Fibroblast of lung (primary cell): ENCODE measurements at regions not wholly inside any gene's neighbourhood (a gene's known extent, or its start where the extent isn't known, plus 50 kb on each side); places are given as distances from the start of the nearest gene placed in this dataset.

Experiments used
- DNase-seq, 2 donors: peaks; one replicate each; pipeline versions ENCODE4 v3.0.0 to v3.0.0-alpha.2; 2010; ENCODE audit warnings: low read depth in 2 of 2
- H2AFZ ChIP-seq: 2 replicates; pipeline ENCODE4 v1.5.1; 2012; ENCODE audit warnings: low read length, control low read depth, inconsistent platforms
- H3K27ac ChIP-seq: 2 replicates; pipeline ENCODE4 v1.5.1; 2011; ENCODE audit warnings: low read length, control low read depth; ENCODE audit not compliant: insufficient read depth
- H3K27me3 ChIP-seq: 2 replicates; pipeline ENCODE4 v1.5.1; 2011; ENCODE audit warnings: mild to moderate bottlenecking, low read length; ENCODE audit not compliant: control insufficient read depth, insufficient read depth
- H3K36me3 ChIP-seq: 2 replicates; pipeline ENCODE4 v1.5.1; 2011; ENCODE audit warnings: low read length; ENCODE audit not compliant: control insufficient read depth, insufficient read depth
- H3K4me1 ChIP-seq: 2 replicates; pipeline ENCODE4 v1.5.1; 2011; ENCODE audit warnings: low read length; ENCODE audit not compliant: control insufficient read depth, insufficient read depth; ENCODE audit errors: extremely low read depth
- H3K4me2 ChIP-seq: 2 replicates; pipeline ENCODE4 v1.5.1; 2011; ENCODE audit warnings: low read length, control low read depth; ENCODE audit not compliant: insufficient read depth; ENCODE audit errors: extremely low read depth
- H3K4me3 ChIP-seq, 4 experiments: fragments of 200-600 bp in 1 of 4; sonication (generic) in 1 of 4; replicated peaks in 1 of 4; 2 replicates each; pipeline ENCODE4 v1.5.1; 2011 to 2016; ENCODE audit warnings: low read length in 4 of 4, low read depth in 3 of 4, mild to moderate bottlenecking in 3 of 4, control low read depth in 2 of 4, inconsistent platforms in 1 of 4, mixed read lengths in 1 of 4; ENCODE audit not compliant: insufficient read depth in 1 of 4; ENCODE audit errors: control extremely low read depth in 1 of 4
- H3K79me2 ChIP-seq: 2 replicates; pipeline ENCODE4 v1.5.1; 2012; ENCODE audit warnings: mild to moderate bottlenecking, low read length, inconsistent platforms; ENCODE audit not compliant: control insufficient read depth, insufficient read depth
- H3K9ac ChIP-seq: 2 replicates; pipeline ENCODE4 v1.5.1; 2011; ENCODE audit warnings: mild to moderate bottlenecking, low read length, control low read depth; ENCODE audit not compliant: insufficient read depth
- H3K9me3 ChIP-seq: 2 replicates; pipeline ENCODE4 v1.5.1; 2012; ENCODE audit warnings: low read depth, low read length; ENCODE audit not compliant: control insufficient read depth, insufficient read depth
- H4K20me1 ChIP-seq: 2 replicates; pipeline ENCODE4 v1.5.1; 2011; ENCODE audit warnings: low read length; ENCODE audit not compliant: control insufficient read depth, insufficient read depth; ENCODE audit errors: extremely low read depth
- CTCF ChIP-seq, 2 donors: IDR thresholded peaks in 1 of 2; conservative IDR thresholded peaks in 1 of 2; 1 replicate in 1 of 2; 2 replicates in 1 of 2; pipeline ENCODE4 v1.5.1; 2011 to 2012; ENCODE audit warnings: low read length in 2 of 2, control low read depth in 1 of 2, inconsistent platforms in 1 of 2, low read depth in 1 of 2, mild to moderate bottlenecking in 1 of 2
- EZH2 ChIP-seq: IDR thresholded peaks from 2 replicates; pipeline ENCODE4 v1.5.1; 2012; ENCODE audit warnings: low read length, control low read depth, mild to moderate bottlenecking; ENCODE audit errors: missing control alignments

GRCh38 chr4:128468123-128468989, 180.7 kb upstream of the PGRMC2 start:
- DNase-seq = peak; percentile 95 to 100
- Histone ChIP-seq H3K4me3 (peak overlapping the region in 1 of 4 experiments; percentile 2), H3K79me2 (no peaks in the 10 kb centered on the region), H3K4me2 (peak overlapping the region; percentile 70), H3K36me3 (no peaks in the 10 kb centered on the region), H2AFZ (peak overlapping the region; percentile 44), H3K9ac (no peak overlapping the region), H3K4me1 (peaks cover 8% of the 10 kb centered on the region), H4K20me1 (no peaks in the 10 kb centered on the region), H3K27me3 (no peaks in the 10 kb centered on the region), H3K9me3 (no peaks in the 10 kb centered on the region), H3K27ac (peak overlapping the region; percentile 21)
- no peak for TF ChIP-seq EZH2
- no peak for TF ChIP-seq CTCF (conservative IDR thresholded peaks at IDR 0.05 in 1 of 2, IDR thresholded peaks at IDR 0.05 in 1 of 2; ENCODE audit: low read depth in 1 of 2, low read length in 2 of 2)

- H2AFZ ChIP-seq = no peak overlapping the region
- H3K9me3 ChIP-seq = no peaks in the 10 kb centered on the region
- H3K4me3 ChIP-seq = no peak overlapping the region
- DNase-seq = no peak
- H3K36me3 ChIP-seq = no peaks in the 10 kb centered on the region
- no peak overlapping the region for H3K4me2 ChIP-seq
- no peaks in the 10 kb centered on the region for H4K20me1 ChIP-seq
- peaks cover 5% of the 10 kb centered on the region for H3K4me1 ChIP-seq
- H3K27me3 ChIP-seq = no peaks in the 10 kb centered on the region
- H3K9ac ChIP-seq = no peak overlapping the region
- TF ChIP-seq EZH2 = no peak
- TF ChIP-seq CTCF (conservative IDR thresholded peaks at IDR 0.05 in 1 of 2, IDR thresholded peaks at IDR 0.05 in 1 of 2; ENCODE audit: low read depth in 1 of 2, low read length in 2 of 2) = no peak
- no peak overlapping the region for H3K27ac ChIP-seq
- no peaks in the 10 kb centered on the region for H3K79me2 ChIP-seq
These were observed 177.9 kb upstream of the PGRMC2 start for GRCh38 chr4:128465523-128465922.

- DNase-seq = no peak
- H3K4me1 ChIP-seq = peaks cover 5% of the 10 kb centered on the region
- no peak overlapping the region for H3K4me2 ChIP-seq
- no peaks in the 10 kb centered on the region for H3K27me3 ChIP-seq
- no peak overlapping the region for H2AFZ ChIP-seq
- H4K20me1 ChIP-seq = no peaks in the 10 kb centered on the region
- H3K4me3 ChIP-seq = no peak overlapping the region
- no peaks in the 10 kb centered on the region for H3K36me3 ChIP-seq
- no peak for TF ChIP-seq EZH2
- no peak for TF ChIP-seq CTCF (conservative IDR thresholded peaks at IDR 0.05 in 1 of 2, IDR thresholded peaks at IDR 0.05 in 1 of 2; ENCODE audit: low read depth in 1 of 2, low read length in 2 of 2)
- H3K9me3 ChIP-seq = no peaks in the 10 kb centered on the region
- no peaks in the 10 kb centered on the region for H3K79me2 ChIP-seq
- no peak overlapping the region for H3K27ac ChIP-seq
- no peak overlapping the region for H3K9ac ChIP-seq
These were observed 175.4 kb upstream of the PGRMC2 start for GRCh38 chr4:128463006-128463405.
